ENCODE measurements at regions not wholly inside any gene's neighbourhood (a gene's known extent, or its start where the extent isn't known, plus 50 kb on each side); places are given as distances from the start of the nearest gene placed in this dataset.

GRCh38 chr6:14732844-14733757 is 512.8 kb upstream of the JARID2 start:
- WGBS (ENCODE audit: low lambda C conversion rate), result 44% methylated on average over 17 of the region's 17 CpGs
- H3K4me2 ChIP-seq, result no peak overlapping the region
- H3K9ac ChIP-seq, result no peak overlapping the region
- no peaks in the 10 kb centered on the region for H4K20me1 ChIP-seq (ENCODE audit: insufficient read depth)
- TF ChIP-seq FOXJ3 (CRISPR knock-in tag; IDR thresholded peaks at IDR 0.05), result no peak
- TF ChIP-seq POLR2AphosphoS5 (IDR thresholded peaks at IDR 0.05; ENCODE audit: low read depth, low read length), result no peak
- TF ChIP-seq, protein P1, sequence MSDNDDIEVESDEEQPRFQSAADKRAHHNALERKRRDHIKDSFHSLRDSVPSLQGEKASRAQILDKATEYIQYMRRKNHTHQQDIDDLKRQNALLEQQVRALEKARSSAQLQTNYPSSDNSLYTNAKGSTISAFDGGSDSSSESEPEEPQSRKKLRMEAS (IDR thresholded peaks at IDR 0.05; ENCODE audit: low read depth), result no peak
- TF ChIP-seq JUND (IDR thresholded peaks at IDR 0.05), result no peak
- TF ChIP-seq FOSL2 (IDR thresholded peaks at IDR 0.05; ENCODE audit: borderline replicate concordance, low read depth), result 0 out of 2 replicates have a peak, but pooled peaks have one; percentile 1
- no peak for TF ChIP-seq RFX5 (IDR thresholded peaks at IDR 0.05; ENCODE audit: low read length)
- H3K36me3 ChIP-seq (replicated peaks in 1 of 2; ENCODE audit: control insufficient read depth in 1 of 2, insufficient read depth in 2 of 2, low read length in 1 of 2), result no peaks in the 10 kb centered on the region
- no peak overlapping the region for H3K4me3 ChIP-seq (ENCODE audit: low read depth in 2 of 2, low read length in 1 of 2)
- no peak for DNase-seq
- peak overlapping the region; percentile 68; the same call in 1 of the 2 replicates for H2AFZ ChIP-seq (ENCODE audit: low read depth)
- H3K79me2 ChIP-seq (ENCODE audit: insufficient read depth), result no peaks in the 10 kb centered on the region
- no peaks in the 10 kb centered on the region for H3K4me1 ChIP-seq (ENCODE audit: control insufficient read depth in 1 of 2, insufficient read depth in 2 of 2, low read depth in 1 of 2, low read length in 1 of 2)
- no peaks in the 10 kb centered on the region for H3K27me3 ChIP-seq (ENCODE audit: insufficient read depth)
- peak overlapping the region in 1 of 2 experiments; percentile 51; a peak in 2 of 4 replicates for H3K27ac ChIP-seq (ENCODE audit: low read depth in 2 of 2, low read length in 1 of 2)
- ChIA-PET CTCF (no interaction called here), POLR2A (no interaction called here)
- no peaks in the 10 kb centered on the region for H3K9me3 ChIP-seq
- H3K9me2 ChIP-seq, result no peaks in the 10 kb centered on the region
- H3F3A ChIP-seq (replicated peaks; ENCODE audit: insufficient read depth), result peaks cover 4% of the 10 kb centered on the region

DNA sequence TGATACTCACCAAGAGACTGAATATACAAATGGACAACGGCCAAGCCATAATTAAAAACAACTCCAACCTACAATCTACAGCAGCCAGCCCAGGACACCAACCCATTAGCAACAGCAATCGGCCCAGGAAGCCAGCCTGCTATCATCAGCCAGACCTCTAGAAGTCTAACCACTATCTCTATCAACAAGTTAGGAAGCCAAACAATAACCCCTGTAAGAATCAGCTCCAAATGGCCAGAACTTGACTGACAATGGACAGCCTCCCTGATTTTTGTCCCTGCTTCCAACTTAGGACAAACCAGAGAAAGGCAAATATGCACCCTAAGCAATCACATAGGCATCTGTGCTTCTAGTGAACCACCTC is 511.8 kb upstream of the JARID2 start:
- 43% methylated on average over 2 of the region's 2 CpGs for WGBS (ENCODE audit: low lambda C conversion rate)

More for the DNA sequence above, 511.8 kb upstream of the JARID2 start:
- Histone ChIP-seq H3K79me2 (ENCODE audit: insufficient read depth) (no peaks in the 10 kb centered on the region), H4K20me1 (ENCODE audit: insufficient read depth) (no peaks in the 10 kb centered on the region), H3K9ac (no peak overlapping the region), H3K4me1 (ENCODE audit: control insufficient read depth in 1 of 2, insufficient read depth in 2 of 2, low read depth in 1 of 2, low read length in 1 of 2) (peaks cover 0 to 2% of the 10 kb centered on the region in 2 experiments; a peak in 1 of 4 replicates), H3K9me3 (no peaks in the 10 kb centered on the region), H3K4me3 (ENCODE audit: low read depth in 2 of 2, low read length in 1 of 2) (no peak overlapping the region), H3K27ac (ENCODE audit: low read depth in 2 of 2, low read length in 1 of 2) (peak overlapping the region in 1 of 2 experiments; percentile 51; a peak in 1 of 4 replicates), H3K4me2 (no peak overlapping the region), H2AFZ (ENCODE audit: low read depth) (no peak overlapping the region), H3K9me2 (no peaks in the 10 kb centered on the region), H3K36me3 (replicated peaks in 1 of 2; ENCODE audit: control insufficient read depth in 1 of 2, insufficient read depth in 2 of 2, low read length in 1 of 2) (no peaks in the 10 kb centered on the region), H3K27me3 (ENCODE audit: insufficient read depth) (no peaks in the 10 kb centered on the region), H3F3A (replicated peaks; ENCODE audit: insufficient read depth) (peaks cover 4% of the 10 kb centered on the region)
- DNase-seq, result no peak
- POLR2A ChIA-PET, result no interaction called here
- CTCF ChIA-PET, result no interaction called here
- TF ChIP-seq, protein P2, sequence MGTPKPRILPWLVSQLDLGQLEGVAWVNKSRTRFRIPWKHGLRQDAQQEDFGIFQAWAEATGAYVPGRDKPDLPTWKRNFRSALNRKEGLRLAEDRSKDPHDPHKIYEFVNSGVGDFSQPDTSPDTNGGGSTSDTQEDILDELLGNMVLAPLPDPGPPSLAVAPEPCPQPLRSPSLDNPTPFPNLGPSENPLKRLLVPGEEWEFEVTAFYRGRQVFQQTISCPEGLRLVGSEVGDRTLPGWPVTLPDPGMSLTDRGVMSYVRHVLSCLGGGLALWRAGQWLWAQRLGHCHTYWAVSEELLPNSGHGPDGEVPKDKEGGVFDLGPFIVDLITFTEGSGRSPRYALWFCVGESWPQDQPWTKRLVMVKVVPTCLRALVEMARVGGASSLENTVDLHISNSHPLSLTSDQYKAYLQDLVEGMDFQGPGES (IDR thresholded peaks at IDR 0.05; ENCODE audit: low read depth, low read length), result no peak
- TF ChIP-seq ELF1 (IDR thresholded peaks at IDR 0.05), result no peak
- TF ChIP-seq RXRA (IDR thresholded peaks at IDR 0.05; ENCODE audit: borderline replicate concordance, low read depth), result no peak
- no peak for TF ChIP-seq RFX5 (IDR thresholded peaks at IDR 0.05; ENCODE audit: low read length)
- no peak for TF ChIP-seq CHD2 (IDR thresholded peaks at IDR 0.05; ENCODE audit: low read length, partially characterized antibody)
- no peak for TF ChIP-seq TCF12 (IDR thresholded peaks at IDR 0.05)
- TF ChIP-seq JUND (IDR thresholded peaks at IDR 0.05), result no peak
- no peak for TF ChIP-seq YY1 (IDR thresholded peaks at IDR 0.05; ENCODE audit: low read depth)
- no peak for TF ChIP-seq TEAD4 (IDR thresholded peaks at IDR 0.05; ENCODE audit: borderline replicate concordance, insufficient read depth)
- TF ChIP-seq FOXM1 (IDR thresholded peaks at IDR 0.05; ENCODE audit: low read depth), result no peak
- no peak for TF ChIP-seq POLR2AphosphoS5 (IDR thresholded peaks at IDR 0.05; ENCODE audit: low read depth, low read length)
- no peak for TF ChIP-seq SIN3A (IDR thresholded peaks at IDR 0.05; ENCODE audit: borderline replicate concordance, low read depth, low read length)
- TF ChIP-seq, protein P3, sequence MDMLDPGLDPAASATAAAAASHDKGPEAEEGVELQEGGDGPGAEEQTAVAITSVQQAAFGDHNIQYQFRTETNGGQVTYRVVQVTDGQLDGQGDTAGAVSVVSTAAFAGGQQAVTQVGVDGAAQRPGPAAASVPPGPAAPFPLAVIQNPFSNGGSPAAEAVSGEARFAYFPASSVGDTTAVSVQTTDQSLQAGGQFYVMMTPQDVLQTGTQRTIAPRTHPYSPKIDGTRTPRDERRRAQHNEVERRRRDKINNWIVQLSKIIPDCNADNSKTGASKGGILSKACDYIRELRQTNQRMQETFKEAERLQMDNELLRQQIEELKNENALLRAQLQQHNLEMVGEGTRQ (IDR thresholded peaks at IDR 0.05; ENCODE audit: borderline replicate concordance, low read depth, low read length), result no peak

Measured in SK-N-SH (cell line).